Ishikawa (cell line): ENCODE measurements at regions not wholly inside any gene's neighbourhood (a gene's known extent, or its start where the extent isn't known, plus 50 kb on each side); places are given as distances from the start of the nearest gene placed in this dataset.

ENCODE experiments used
- CEBPB ChIP-seq: IDR thresholded peaks from 2 replicates; pipeline ENCODE4 v1.6.1; 2012
- CREB1 ChIP-seq: IDR thresholded peaks from 2 replicates; pipeline ENCODE4 v1.6.1; 2012; ENCODE audit warnings: low read depth
- EGR1 ChIP-seq: IDR thresholded peaks from 2 replicates; pipeline ENCODE4 v1.6.1; 2012
- EP300 ChIP-seq: IDR thresholded peaks from 2 replicates; pipeline ENCODE4 v1.6.1; 2012; ENCODE audit warnings: borderline replicate concordance
- FOXM1 ChIP-seq: IDR thresholded peaks from 2 replicates; pipeline ENCODE4 v1.6.1; 2012; ENCODE audit warnings: low read depth, borderline replicate concordance
- NFIC ChIP-seq: IDR thresholded peaks from 2 replicates; pipeline ENCODE4 v1.6.1; 2012
- RAD21 ChIP-seq: IDR thresholded peaks from 2 replicates; pipeline ENCODE4 v1.6.1; 2012; ENCODE audit warnings: low read depth
- TAF1 ChIP-seq: IDR thresholded peaks from 2 replicates; pipeline ENCODE4 v1.6.1; 2012; ENCODE audit warnings: low read depth, mild to moderate bottlenecking
- TCF12 ChIP-seq: IDR thresholded peaks from 2 replicates; pipeline ENCODE4 v1.6.1; 2012; ENCODE audit warnings: low read depth
- TEAD4 ChIP-seq: IDR thresholded peaks from 2 replicates; pipeline ENCODE4 v1.6.1; 2012
- YY1 ChIP-seq: IDR thresholded peaks from 2 replicates; pipeline ENCODE4 v1.6.1; 2012; ENCODE audit warnings: low read depth
- ZBTB7A ChIP-seq: IDR thresholded peaks from 2 replicates; pipeline ENCODE4 v1.6.1; 2012; ENCODE audit warnings: low read depth
- TF ChIP-seq, protein P1 (sequence below): IDR thresholded peaks from 2 replicates; pipeline ENCODE4 v1.6.1; 2012; ENCODE audit warnings: low read depth, mild to moderate bottlenecking
- TF ChIP-seq, protein P2 (sequence below): IDR thresholded peaks from 2 replicates; pipeline ENCODE4 v1.6.1; 2012
- TF ChIP-seq, protein P3 (sequence below): IDR thresholded peaks from 2 replicates; pipeline ENCODE4 v1.6.1; 2012

GRCh38 chr21:15174923-15175322 lies 110.1 kb upstream of the NRIP1 start:
- TF ChIP-seq, protein P1, sequence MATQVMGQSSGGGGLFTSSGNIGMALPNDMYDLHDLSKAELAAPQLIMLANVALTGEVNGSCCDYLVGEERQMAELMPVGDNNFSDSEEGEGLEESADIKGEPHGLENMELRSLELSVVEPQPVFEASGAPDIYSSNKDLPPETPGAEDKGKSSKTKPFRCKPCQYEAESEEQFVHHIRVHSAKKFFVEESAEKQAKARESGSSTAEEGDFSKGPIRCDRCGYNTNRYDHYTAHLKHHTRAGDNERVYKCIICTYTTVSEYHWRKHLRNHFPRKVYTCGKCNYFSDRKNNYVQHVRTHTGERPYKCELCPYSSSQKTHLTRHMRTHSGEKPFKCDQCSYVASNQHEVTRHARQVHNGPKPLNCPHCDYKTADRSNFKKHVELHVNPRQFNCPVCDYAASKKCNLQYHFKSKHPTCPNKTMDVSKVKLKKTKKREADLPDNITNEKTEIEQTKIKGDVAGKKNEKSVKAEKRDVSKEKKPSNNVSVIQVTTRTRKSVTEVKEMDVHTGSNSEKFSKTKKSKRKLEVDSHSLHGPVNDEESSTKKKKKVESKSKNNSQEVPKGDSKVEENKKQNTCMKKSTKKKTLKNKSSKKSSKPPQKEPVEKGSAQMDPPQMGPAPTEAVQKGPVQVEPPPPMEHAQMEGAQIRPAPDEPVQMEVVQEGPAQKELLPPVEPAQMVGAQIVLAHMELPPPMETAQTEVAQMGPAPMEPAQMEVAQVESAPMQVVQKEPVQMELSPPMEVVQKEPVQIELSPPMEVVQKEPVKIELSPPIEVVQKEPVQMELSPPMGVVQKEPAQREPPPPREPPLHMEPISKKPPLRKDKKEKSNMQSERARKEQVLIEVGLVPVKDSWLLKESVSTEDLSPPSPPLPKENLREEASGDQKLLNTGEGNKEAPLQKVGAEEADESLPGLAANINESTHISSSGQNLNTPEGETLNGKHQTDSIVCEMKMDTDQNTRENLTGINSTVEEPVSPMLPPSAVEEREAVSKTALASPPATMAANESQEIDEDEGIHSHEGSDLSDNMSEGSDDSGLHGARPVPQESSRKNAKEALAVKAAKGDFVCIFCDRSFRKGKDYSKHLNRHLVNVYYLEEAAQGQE = no peak
- TF ChIP-seq RAD21 (no peak), ZBTB7A (no peak), NFIC (no peak), TCF12 (no peak), FOXM1 (no peak), EGR1 (no peak), CREB1 (no peak)
- TF ChIP-seq, protein P2, sequence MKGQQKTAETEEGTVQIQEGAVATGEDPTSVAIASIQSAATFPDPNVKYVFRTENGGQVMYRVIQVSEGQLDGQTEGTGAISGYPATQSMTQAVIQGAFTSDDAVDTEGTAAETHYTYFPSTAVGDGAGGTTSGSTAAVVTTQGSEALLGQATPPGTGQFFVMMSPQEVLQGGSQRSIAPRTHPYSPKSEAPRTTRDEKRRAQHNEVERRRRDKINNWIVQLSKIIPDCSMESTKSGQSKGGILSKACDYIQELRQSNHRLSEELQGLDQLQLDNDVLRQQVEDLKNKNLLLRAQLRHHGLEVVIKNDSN = no peak

- no peak for TF ChIP-seq RAD21
- no peak for TF ChIP-seq ZBTB7A
- TF ChIP-seq TAF1 = no peak
- no peak for TF ChIP-seq NFIC
- TF ChIP-seq, protein P1 = no peak
- TF ChIP-seq CEBPB = no peak
- no peak for TF ChIP-seq YY1
- TF ChIP-seq FOXM1 = no peak
- TF ChIP-seq, protein P2 = no peak
Observed at GRCh38 chr21:15182731-15183130, 117.9 kb upstream of the NRIP1 start.

DNA sequence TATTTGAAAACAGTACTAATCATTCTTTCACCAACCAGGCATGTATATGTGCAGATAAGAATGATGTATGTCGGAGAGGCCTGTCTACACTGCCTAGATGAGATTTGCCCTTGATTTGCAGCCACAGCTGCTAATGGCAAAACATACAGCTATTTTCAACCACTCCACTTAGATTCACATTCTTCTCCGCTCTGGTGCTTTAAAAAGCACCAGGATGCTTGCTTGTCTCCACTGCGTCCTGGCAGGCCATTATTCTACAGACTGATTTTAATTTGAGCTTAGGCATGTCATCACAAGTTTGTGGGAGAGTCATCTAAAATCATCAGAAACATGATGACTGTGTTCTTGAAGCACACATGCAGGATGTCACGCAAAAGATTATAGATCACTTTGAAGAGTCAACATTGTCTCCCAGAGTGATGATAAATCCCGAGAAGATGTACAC lies 119.0 kb upstream of the NRIP1 start:
- TF ChIP-seq RAD21 (no peak), CEBPB (no peak), CREB1 (no peak), TAF1 (no peak), ZBTB7A (no peak), TEAD4 (no peak), EGR1 (no peak), NFIC (no peak), FOXM1 (no peak), TCF12 (no peak)
- TF ChIP-seq, protein P1 = no peak
- TF ChIP-seq, protein P2 = no peak
- TF ChIP-seq, protein P3, sequence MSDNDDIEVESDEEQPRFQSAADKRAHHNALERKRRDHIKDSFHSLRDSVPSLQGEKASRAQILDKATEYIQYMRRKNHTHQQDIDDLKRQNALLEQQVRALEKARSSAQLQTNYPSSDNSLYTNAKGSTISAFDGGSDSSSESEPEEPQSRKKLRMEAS = no peak

DNA sequence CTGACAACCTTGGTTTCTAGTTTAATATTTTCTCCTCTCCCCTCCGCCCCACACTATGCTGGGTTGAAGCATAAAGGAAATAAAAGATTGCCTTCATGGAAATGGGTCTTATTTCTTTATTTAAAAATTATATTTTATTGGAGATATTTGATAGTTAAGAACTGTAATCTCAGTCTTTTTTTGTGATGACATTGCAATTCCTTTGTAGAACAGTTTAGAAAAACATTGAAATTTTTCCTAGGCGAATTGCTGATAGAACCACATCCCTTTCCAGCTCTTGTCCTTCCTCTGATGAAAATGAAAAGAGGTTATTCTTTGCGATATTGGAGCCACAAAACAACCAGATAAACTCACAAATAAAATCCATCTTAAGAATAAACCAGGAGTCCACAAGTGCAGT lies 125.6 kb upstream of the NRIP1 start:
- no peak for TF ChIP-seq EP300
- no peak for TF ChIP-seq CEBPB
- no peak for TF ChIP-seq EGR1
- TF ChIP-seq, protein P2 = no peak
- TF ChIP-seq FOXM1 = no peak
- no peak for TF ChIP-seq NFIC
- TF ChIP-seq CREB1 = no peak
- TF ChIP-seq RAD21 = no peak
- TF ChIP-seq TEAD4 = no peak
- no peak for TF ChIP-seq ZBTB7A
- TF ChIP-seq YY1 = no peak
- TF ChIP-seq TCF12 = no peak
- TF ChIP-seq TAF1 = no peak
- TF ChIP-seq, protein P3 = no peak
- TF ChIP-seq, protein P1 = no peak
